H1 (cell line): ENCODE measurements at regions not wholly inside any gene's neighbourhood (a gene's known extent, or its start where the extent isn't known, plus 50 kb on each side); places are given as distances from the start of the nearest gene placed in this dataset.

Experiments
- CTCF ChIA-PET: fragments of 300-600 bp; sonication (Branson Sonifier 250); formaldehyde crosslinking; loops from one replicate; lab custom pipeline; 2021; ENCODE audit not compliant: partially characterized antibody; lab: Charles Lee
- POLR2A ChIA-PET: fragments of 300-600 bp; sonication (Branson Sonifier 250); formaldehyde crosslinking; loops from one replicate; lab custom pipeline; 2021; ENCODE audit warnings: inconsistent platforms; ENCODE audit not compliant: partially characterized antibody; lab: Charles Lee
- DNase-seq, 2 experiments: peaks; one replicate each; pipeline versions ENCODE4 v3.0.0 to v3.0.0-alpha.2; 2010 to 2022; ENCODE audit warnings: low spot score in 2 of 2, low read depth in 1 of 2, mixed read lengths in 1 of 2
- FAIRE-seq: peaks from 2 replicates; lab custom pipeline; 2011; peaks lifted over from hg19 to GRCh38; lab: Jason Lieb, UNC
- H2AFZ ChIP-seq: 2 replicates; pipeline ENCODE4 v1.8.1; 2012; ENCODE audit warnings: low read length, inconsistent platforms
- H2AK5ac ChIP-seq: 2 replicates; pipeline ENCODE4 v1.6.1; 2013; ENCODE audit warnings: low read depth, low read length
- H2BK120ac ChIP-seq: replicated peaks from 2 replicates; pipeline ENCODE3; 2013; ENCODE audit warnings: low read depth, low read length, inconsistent platforms
- H2BK12ac ChIP-seq: 2 replicates; pipeline ENCODE4 v1.6.1; 2013; ENCODE audit warnings: low read depth, low read length
- H2BK15ac ChIP-seq: 2 replicates; pipeline ENCODE4 v1.6.1; 2013; ENCODE audit warnings: low read length
- H2BK20ac ChIP-seq: 2 replicates; pipeline ENCODE4 v1.6.1; 2013; ENCODE audit warnings: low read length
- H2BK5ac ChIP-seq: 2 replicates; pipeline ENCODE4 v1.6.1; 2013; ENCODE audit warnings: low read depth, low read length
- H3K14ac ChIP-seq: 2 replicates; pipeline ENCODE4 v1.6.1; 2013; ENCODE audit warnings: inconsistent platforms; ENCODE audit not compliant: insufficient read length
- H3K18ac ChIP-seq: 2 replicates; pipeline ENCODE4 v1.6.1; 2013; ENCODE audit warnings: low read length; ENCODE audit errors: extremely low read depth
- H3K23ac ChIP-seq: 2 replicates; pipeline ENCODE4 v1.6.1; 2013; ENCODE audit warnings: inconsistent platforms; ENCODE audit not compliant: insufficient read length
- H3K23me2 ChIP-seq: 2 replicates; pipeline ENCODE4 v1.6.1; 2013; ENCODE audit warnings: low read depth, low read length
- H3K27ac ChIP-seq: 2 replicates; pipeline ENCODE4 v1.6.1; 2011; ENCODE audit warnings: low read depth, low read length, inconsistent platforms
- H3K27me3 ChIP-seq, 4 experiments: replicated peaks in 1 of 4; 1 replicate in 1 of 4; 2 replicates in 3 of 4; pipeline versions ENCODE4 v1.6.1 to v1.8.1; 2011 to 2013; ENCODE audit warnings: low read length in 3 of 4, mild to moderate bottlenecking in 3 of 4, inconsistent platforms in 2 of 4, mixed read lengths in 2 of 4, moderate library complexity in 1 of 4; ENCODE audit not compliant: control insufficient read depth in 3 of 4, insufficient read depth in 3 of 4; ENCODE audit errors: extremely low read depth in 1 of 4
- H3K36me3 ChIP-seq, 4 experiments: 2 replicates each; pipeline versions ENCODE4 v1.6.1 to v1.8.1; 2011 to 2013; ENCODE audit warnings: mild to moderate bottlenecking in 4 of 4, low read length in 3 of 4, moderate library complexity in 2 of 4, control low read depth in 1 of 4, inconsistent platforms in 1 of 4; ENCODE audit not compliant: insufficient read depth in 4 of 4, control insufficient read depth in 2 of 4
- H3K4ac ChIP-seq: replicated peaks from 2 replicates; pipeline ENCODE3; 2013; ENCODE audit warnings: low read length, low read depth, mixed read lengths, inconsistent platforms; ENCODE audit not compliant: insufficient read length
- H3K4me1 ChIP-seq, 4 experiments: replicated peaks in 1 of 4; 1 replicate in 1 of 4; 2 replicates in 3 of 4; pipeline versions ENCODE4 v1.6.1 to v1.8.1; 2011 to 2013; ENCODE audit warnings: low read length in 3 of 4, inconsistent platforms in 2 of 4, mixed read lengths in 1 of 4; ENCODE audit not compliant: insufficient read depth in 4 of 4, control insufficient read depth in 3 of 4
- H3K4me2 ChIP-seq, 2 experiments: 2 replicates each; pipeline versions ENCODE4 v1.6.1 to v1.8.1; 2011 to 2013; ENCODE audit warnings: low read depth in 2 of 2, low read length in 2 of 2, control low read depth in 1 of 2, inconsistent platforms in 1 of 2, mild to moderate bottlenecking in 1 of 2; ENCODE audit not compliant: insufficient read depth in 1 of 2
- H3K4me3 ChIP-seq, 4 experiments: fragments of 200-600, 300-600 bp in 1 of 4; sonication (generic), shearing (Covaris generic), sonication (Bioruptor Twin) in 1 of 4; 2 replicates each; pipeline versions ENCODE4 v1.5.1 to v1.8.1; 2011 to 2016; ENCODE audit warnings: low read length in 4 of 4, low read depth in 3 of 4, control low read depth in 2 of 4, inconsistent platforms in 2 of 4, mild to moderate bottlenecking in 2 of 4, mixed read lengths in 1 of 4, moderate library complexity in 1 of 4; ENCODE audit not compliant: insufficient read depth in 2 of 4; ENCODE audit errors: extremely low read depth in 1 of 4
- H3K56ac ChIP-seq: replicated peaks from 2 replicates; pipeline ENCODE3; 2013; ENCODE audit warnings: low read depth, mild to moderate bottlenecking, mixed read lengths, low read length, inconsistent platforms; ENCODE audit not compliant: insufficient read length
- H3K79me1 ChIP-seq: 2 replicates; pipeline ENCODE4 v1.6.1; 2013; ENCODE audit warnings: low read depth, low read length, control low read depth
- H3K79me2 ChIP-seq, 2 experiments: 2 replicates each; pipeline versions ENCODE4 v1.6.1 to v1.8.1; 2012 to 2013; ENCODE audit warnings: low read length in 2 of 2, mild to moderate bottlenecking in 2 of 2, inconsistent platforms in 1 of 2; ENCODE audit not compliant: insufficient read depth in 2 of 2, control insufficient read depth in 1 of 2
- H3K9ac ChIP-seq, 4 experiments: replicated peaks in 1 of 4; 1 replicate in 1 of 4; 2 replicates in 3 of 4; pipeline versions ENCODE4 v1.6.1 to v1.8.1; 2011 to 2013; ENCODE audit warnings: low read depth in 3 of 4, low read length in 3 of 4, control low read depth in 2 of 4, mild to moderate bottlenecking in 2 of 4, moderate library complexity in 2 of 4, inconsistent platforms in 1 of 4; ENCODE audit errors: extremely low read depth in 1 of 4
- H3K9me3 ChIP-seq, 2 experiments: 2 replicates each; pipeline versions ENCODE4 v1.6.1 to v1.8.1; 2012 to 2013; ENCODE audit warnings: mild to moderate bottlenecking in 2 of 2, moderate library complexity in 2 of 2, control low read depth in 1 of 2, inconsistent platforms in 1 of 2, low read depth in 1 of 2, low read length in 1 of 2, mixed read lengths in 1 of 2; ENCODE audit not compliant: insufficient read depth in 2 of 2
- H4K20me1 ChIP-seq, 2 experiments: replicated peaks in 1 of 2; 2 replicates each; pipeline versions ENCODE3 to v1.8.1; 2011 to 2013; ENCODE audit warnings: inconsistent platforms in 2 of 2, low read length in 2 of 2, mild to moderate bottlenecking in 1 of 2; ENCODE audit not compliant: insufficient read depth in 2 of 2, control insufficient read depth in 1 of 2
- H4K5ac ChIP-seq: 2 replicates; pipeline ENCODE4 v1.6.1; 2013; ENCODE audit warnings: low read length, low read depth, mixed read lengths, inconsistent platforms; ENCODE audit not compliant: insufficient read length
- H4K8ac ChIP-seq: 2 replicates; pipeline ENCODE4 v1.8.0; 2013; ENCODE audit warnings: mild to moderate bottlenecking, moderate library complexity, low read length, inconsistent platforms; ENCODE audit not compliant: insufficient read depth; ENCODE audit errors: extremely low read depth
- H4K91ac ChIP-seq: replicated peaks from 2 replicates; pipeline ENCODE3; 2013; ENCODE audit warnings: low read length, mixed read lengths, inconsistent platforms; ENCODE audit not compliant: insufficient read length
- GTF2F1 ChIP-seq: IDR thresholded peaks from 2 replicates; pipeline ENCODE4 v1.6.1; 2012; ENCODE audit warnings: low read depth, low read length, improper control_type of control experiment, borderline replicate concordance
- SP1 ChIP-seq: IDR thresholded peaks from 2 replicates; pipeline ENCODE4 v1.6.1; 2011; ENCODE audit warnings: low read depth, low read length
- YY1 ChIP-seq: IDR thresholded peaks from 2 replicates; pipeline ENCODE4 v1.6.1; 2011; ENCODE audit warnings: low read depth, mild to moderate bottlenecking, low read length
- WGBS, 2 experiments: shearing (Covaris generic) in 1 of 2; methylation state at CpG; one replicate each; pipeline versions ENCODE4 v1.1.6 to v1.1.7; 2013 to 2015; ENCODE audit warnings: low lambda C conversion rate in 2 of 2, mixed read lengths in 2 of 2, inconsistent platforms in 1 of 2, low coverage in 1 of 2, missing lambda C conversion rate in 1 of 2; ENCODE audit not compliant: insufficient replicate concordance in 2 of 2, insufficient coverage in 1 of 2, insufficient read length in 1 of 2; ENCODE audit errors: extremely low coverage in 1 of 2, missing lambda C conversion rate in 1 of 2; 5-methylcytosine and 5-hydroxymethylcytosine counted together

GRCh38 chr3:99537416-99537815, 101.0 kb upstream of the COL8A1 start:
- Histone ChIP-seq H2BK120ac (no peak overlapping the region), H3K18ac (no peak overlapping the region), H2AFZ (peak overlapping the region; percentile 97), H2BK15ac (no peak overlapping the region), H3K79me2 (no peaks in the 10 kb centered on the region), H2BK12ac (no peak overlapping the region), H4K5ac (no peak overlapping the region), H3K4me3 (no peak overlapping the region), H3K4ac (no peak overlapping the region), H3K9ac (no peak overlapping the region), H3K36me3 (no peaks in the 10 kb centered on the region), H4K8ac (no peak overlapping the region), H4K91ac (no peak overlapping the region), H4K20me1 (no peaks in the 10 kb centered on the region), H2BK20ac (no peak overlapping the region), H3K4me2 (no peak overlapping the region), H3K23ac (no peak overlapping the region), H3K9me3 (0 out of 4 replicates have a peak, but pooled peaks cover 0 to 1% of the 10 kb centered on the region in 2 experiments), H3K4me1 (no peaks in the 10 kb centered on the region), H3K14ac (no peak overlapping the region), H3K79me1 (no peaks in the 10 kb centered on the region), H2AK5ac (no peak overlapping the region), H3K27ac (no peak overlapping the region), H3K56ac (no peak overlapping the region), H3K23me2 (no peaks in the 10 kb centered on the region), H2BK5ac (no peak overlapping the region), H3K27me3 (no peaks in the 10 kb centered on the region)
- CTCF ChIA-PET = interaction anchor here (0.9 kb wide), 1 partner anchor 150 kb away, joined by 3 read pairs; no protein-coding TSS in a partner anchor
- POLR2A ChIA-PET = no interaction called here
- DNase-seq = no peak
- TF ChIP-seq YY1 = 0 out of 2 replicates have a peak, but pooled peaks have one; percentile 45
- no peak for TF ChIP-seq SP1
- TF ChIP-seq GTF2F1 = no peak
- no peak for FAIRE-seq
- 85% methylated on average over 4 of the region's 4 CpGs; no CpG with 5 or more reads in 1 of the 2 experiments for WGBS, 2 experiments
